ENCODE measurements at regions not wholly inside any gene's neighbourhood (a gene's known extent, or its start where the extent isn't known, plus 50 kb on each side); places are given as distances from the start of the nearest gene placed in this dataset.

- Histone ChIP-seq H3K9me3 (no peaks in the 10 kb centered on the region), H3K36me3 (no peaks in the 10 kb centered on the region), H3K27ac (no peak overlapping the region), H3K4me1 (no peaks in the 10 kb centered on the region), H3K4me3 (no peak overlapping the region), H3K27me3 (no peaks in the 10 kb centered on the region), H3K9ac (ENCODE audit: low read depth in 2 of 2, low read length in 2 of 2) (no peak overlapping the region)
- no peak for TF ChIP-seq CTCF (IDR thresholded peaks at IDR 0.05)
- DNase-seq = no peak
- intact Hi-C loops (cut with DNase I) = no loop called here
These were observed 522.4 kb upstream of the RPS6KA3 start for GRCh38 chrX:20789103-20789502.

GRCh38 chrX:20767346-20767745 is 500.6 kb upstream of the RPS6KA3 start:
- no peak for TF ChIP-seq CTCF (IDR thresholded peaks at IDR 0.05)
- no peak overlapping the region for H3K9ac ChIP-seq (ENCODE audit: low read depth in 2 of 2, low read length in 2 of 2)
- no peak overlapping the region for H3K27ac ChIP-seq
- H3K36me3 ChIP-seq = no peaks in the 10 kb centered on the region
- H3K27me3 ChIP-seq = no peaks in the 10 kb centered on the region
- intact Hi-C loops (cut with DNase I) = no loop called here
- no peaks in the 10 kb centered on the region for H3K4me1 ChIP-seq
- no peak overlapping the region for H3K4me3 ChIP-seq
- no peaks in the 10 kb centered on the region for H3K9me3 ChIP-seq
- no peak for DNase-seq

GRCh38 chrX:20756585-20756984 is 489.9 kb upstream of the RPS6KA3 start:
- Histone ChIP-seq H3K36me3 (no peaks in the 10 kb centered on the region), H3K9me3 (no peaks in the 10 kb centered on the region), H3K27me3 (no peaks in the 10 kb centered on the region), H3K4me1 (no peaks in the 10 kb centered on the region), H3K27ac (no peak overlapping the region), H3K4me3 (no peak overlapping the region), H3K9ac (ENCODE audit: low read depth in 2 of 2, low read length in 2 of 2) (no peak overlapping the region)
- intact Hi-C loops (cut with DNase I) = no loop called here
- no peak for TF ChIP-seq CTCF (IDR thresholded peaks at IDR 0.05)
- DNase-seq = no peak

- intact Hi-C loops (cut with DNase I) = no loop called here
- H3K27ac ChIP-seq = no peak overlapping the region
These were observed 486.4 kb upstream of the RPS6KA3 start for GRCh38 chrX:20753076-20753475.

GRCh38 chrX:20746690-20747089 is 480.0 kb upstream of the RPS6KA3 start:
- intact Hi-C loops (cut with DNase I) = no loop called here
- no peak for TF ChIP-seq CTCF (IDR thresholded peaks at IDR 0.05)
- no peak for DNase-seq
- Histone ChIP-seq H3K36me3 (no peaks in the 10 kb centered on the region), H3K9me3 (no peaks in the 10 kb centered on the region), H3K4me3 (no peak overlapping the region), H3K27me3 (no peaks in the 10 kb centered on the region), H3K9ac (ENCODE audit: low read depth in 2 of 2, low read length in 2 of 2) (no peak overlapping the region), H3K4me1 (no peaks in the 10 kb centered on the region), H3K27ac (no peak overlapping the region)

More at GRCh38 chrX:20753076-20753475, 486.4 kb upstream of the RPS6KA3 start:
- no peak overlapping the region for H3K4me3 ChIP-seq
- no peaks in the 10 kb centered on the region for H3K36me3 ChIP-seq
- no peaks in the 10 kb centered on the region for H3K9me3 ChIP-seq
- no peak for DNase-seq
- no peaks in the 10 kb centered on the region for H3K4me1 ChIP-seq
- no peak overlapping the region for H3K9ac ChIP-seq (ENCODE audit: low read depth in 2 of 2, low read length in 2 of 2)
- H3K27me3 ChIP-seq = no peaks in the 10 kb centered on the region
- no peak for TF ChIP-seq CTCF (IDR thresholded peaks at IDR 0.05)

- DNase-seq = no peak
- Histone ChIP-seq H3K27ac (no peak overlapping the region), H3K9ac (ENCODE audit: low read depth in 2 of 2, low read length in 2 of 2) (no peak overlapping the region), H3K27me3 (no peaks in the 10 kb centered on the region), H3K4me1 (no peaks in the 10 kb centered on the region), H3K4me3 (no peak overlapping the region), H3K36me3 (no peaks in the 10 kb centered on the region), H3K9me3 (no peaks in the 10 kb centered on the region)
- intact Hi-C loops (cut with DNase I) = no loop called here
- no peak for TF ChIP-seq CTCF (IDR thresholded peaks at IDR 0.05)
These were observed 476.3 kb upstream of the RPS6KA3 start for GRCh38 chrX:20743046-20743445.

Measured in colonic mucosa (tissue), 4 donors.